Sigmoid colon (tissue), 6 donors: ENCODE measurements at regions not wholly inside any gene's neighbourhood (a gene's known extent, or its start where the extent isn't known, plus 50 kb on each side); places are given as distances from the start of the nearest gene placed in this dataset.
"Not testable (repeated sequence)": the region's sequence is repeated elsewhere in the genome, so short reads cannot be mapped to it uniquely, and the experiment has no call there.

ENCODE experiments used
- DNase-seq: peaks from one replicate; pipeline ENCODE4 v3.0.0-alpha.2; 2019
- H3K27ac ChIP-seq, 4 donors: fragments of 200-600 bp; sonication (generic); one replicate each; pipeline ENCODE4 v1.5.1; 2016 to 2019; ENCODE audit warnings: mild to moderate bottlenecking in 1 of 4
- H3K27me3 ChIP-seq, 3 donors: fragments of 200-600 bp; sonication (generic); one replicate each; pipeline ENCODE4 v1.5.1; 2019; ENCODE audit warnings: mild to moderate bottlenecking in 1 of 3
- H3K36me3 ChIP-seq, 4 donors: fragments of 200-600 bp; sonication (generic); one replicate each; pipeline ENCODE4 v1.5.1; 2016 to 2019
- H3K4me1 ChIP-seq, 4 donors: fragments of 200-600 bp; sonication (generic); one replicate each; pipeline ENCODE4 v1.5.1; 2017 to 2019
- H3K4me3 ChIP-seq, 4 donors: fragments of 200-600 bp; sonication (generic); one replicate each; pipeline ENCODE4 v1.5.1; 2017 to 2019; ENCODE audit warnings: mild to moderate bottlenecking in 2 of 4, moderate library complexity in 1 of 4
- H3K9me3 ChIP-seq, 4 donors: fragments of 200-600 bp in 3 of 4; sonication (generic) in 3 of 4; one replicate each; pipeline versions ENCODE4 v1.5.1 to v1.6.1; 2013 to 2019
- EP300 ChIP-seq, 4 donors: sonication (generic); formaldehyde crosslinking; IDR thresholded peaks; one replicate each; pipeline ENCODE4 v1.6.1; 2017; ENCODE audit warnings: antibody characterized with exemption in 4 of 4
- POLR2A ChIP-seq, 2 donors: fragments of 450-650 bp; IDR thresholded peaks; one replicate each; pipeline ENCODE4 v1.6.1; 2016; ENCODE audit warnings: antibody characterized with exemption in 2 of 2, mild to moderate bottlenecking in 2 of 2, moderate library complexity in 2 of 2
- POLR2AphosphoS5 ChIP-seq, 4 donors: sonication (generic); formaldehyde crosslinking; IDR thresholded peaks; one replicate each; pipeline ENCODE4 v1.6.1; 2017; ENCODE audit warnings: antibody characterized with exemption in 4 of 4
- WGBS, 2 donors: extraction: QIAGEN DNeasy Blood & Tissue Kit; methylation state at CpG; one replicate each; pipeline ENCODE4 v1.1.7; 2013; 5-methylcytosine and 5-hydroxymethylcytosine counted together
- intact Hi-C: fragments of 100-400 bp; cut with DNase I; formaldehyde crosslinking; loops from one replicate; pipeline ENCODE4 v1.15.1; 2023
- TF ChIP-seq, protein P1 (sequence below), 4 experiments: fragments of 450-650 bp in 3 of 4; fragments of 200-600 bp in 1 of 4; IDR thresholded peaks; one replicate each; pipeline ENCODE4 v1.5.1; 2016 to 2019; ENCODE audit warnings: antibody characterized with exemption in 4 of 4, mild to moderate bottlenecking in 3 of 4, moderate library complexity in 2 of 4
- donor health status: healthy with polysubstance abuse.
- donor health status: healthy.

DNA sequence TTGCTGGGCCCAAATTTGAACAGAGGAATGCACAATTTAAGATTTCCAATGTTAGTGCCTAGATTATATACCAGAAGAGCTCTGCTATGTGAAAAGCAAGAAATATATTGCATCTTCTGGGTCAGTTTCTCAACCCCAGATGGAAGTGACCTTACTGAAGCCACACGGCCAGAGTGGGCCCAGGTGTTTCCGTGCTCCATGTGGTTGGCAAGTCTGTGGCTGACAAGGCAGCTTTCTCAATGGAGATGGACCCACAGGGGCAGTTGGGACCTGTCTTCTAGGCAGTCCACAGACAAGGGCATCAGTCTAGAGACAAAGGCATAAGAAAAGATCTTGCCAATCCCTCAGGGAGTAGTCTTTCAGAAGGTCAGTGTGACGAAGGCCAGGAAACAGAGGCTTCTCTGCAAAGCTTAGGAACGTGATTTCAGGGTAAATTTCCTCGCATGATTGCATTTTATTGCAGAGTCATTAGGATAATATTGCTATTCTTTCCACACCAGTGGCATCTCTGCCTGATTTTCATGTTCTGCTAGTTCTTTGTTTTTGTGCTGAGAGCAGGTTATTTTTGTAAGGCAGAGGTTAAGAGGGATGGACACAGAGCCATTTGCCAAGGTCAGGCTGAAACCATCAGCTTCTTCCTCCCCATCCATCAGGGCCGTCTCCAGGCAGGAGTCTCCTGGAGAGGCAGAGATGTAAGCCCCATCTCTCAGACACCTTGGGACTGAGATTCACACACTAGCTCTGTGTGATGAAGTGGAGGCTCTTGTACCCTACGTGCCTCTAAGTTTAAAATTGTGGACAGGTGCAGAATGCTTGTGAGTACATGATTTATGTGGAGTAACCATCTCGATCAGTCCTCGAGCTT, 202.1 kb downstream of the ANKRD30B start:
- Histone ChIP-seq H3K4me3 (no peak overlapping the region), H3K27ac (no peak overlapping the region), H3K27me3 (no peaks in the 10 kb centered on the region), H3K36me3 (no peaks in the 10 kb centered on the region), H3K4me1 (no peaks in the 10 kb centered on the region), H3K9me3 (no peaks in the 10 kb centered on the region)
- TF ChIP-seq POLR2AphosphoS5 (IDR thresholded peaks at IDR 0.05) (no peak), EP300 (IDR thresholded peaks at IDR 0.05) (no peak), POLR2A (IDR thresholded peaks at IDR 0.05) (no peak)
- TF ChIP-seq, protein P1, sequence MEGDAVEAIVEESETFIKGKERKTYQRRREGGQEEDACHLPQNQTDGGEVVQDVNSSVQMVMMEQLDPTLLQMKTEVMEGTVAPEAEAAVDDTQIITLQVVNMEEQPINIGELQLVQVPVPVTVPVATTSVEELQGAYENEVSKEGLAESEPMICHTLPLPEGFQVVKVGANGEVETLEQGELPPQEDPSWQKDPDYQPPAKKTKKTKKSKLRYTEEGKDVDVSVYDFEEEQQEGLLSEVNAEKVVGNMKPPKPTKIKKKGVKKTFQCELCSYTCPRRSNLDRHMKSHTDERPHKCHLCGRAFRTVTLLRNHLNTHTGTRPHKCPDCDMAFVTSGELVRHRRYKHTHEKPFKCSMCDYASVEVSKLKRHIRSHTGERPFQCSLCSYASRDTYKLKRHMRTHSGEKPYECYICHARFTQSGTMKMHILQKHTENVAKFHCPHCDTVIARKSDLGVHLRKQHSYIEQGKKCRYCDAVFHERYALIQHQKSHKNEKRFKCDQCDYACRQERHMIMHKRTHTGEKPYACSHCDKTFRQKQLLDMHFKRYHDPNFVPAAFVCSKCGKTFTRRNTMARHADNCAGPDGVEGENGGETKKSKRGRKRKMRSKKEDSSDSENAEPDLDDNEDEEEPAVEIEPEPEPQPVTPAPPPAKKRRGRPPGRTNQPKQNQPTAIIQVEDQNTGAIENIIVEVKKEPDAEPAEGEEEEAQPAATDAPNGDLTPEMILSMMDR (IDR thresholded peaks at IDR 0.05): no peak
- intact Hi-C loops: no loop called here
- no peak for DNase-seq
- 67 to 71% methylated on average over 9 of the region's 9 CpGs for WGBS, 2 donors

DNA sequence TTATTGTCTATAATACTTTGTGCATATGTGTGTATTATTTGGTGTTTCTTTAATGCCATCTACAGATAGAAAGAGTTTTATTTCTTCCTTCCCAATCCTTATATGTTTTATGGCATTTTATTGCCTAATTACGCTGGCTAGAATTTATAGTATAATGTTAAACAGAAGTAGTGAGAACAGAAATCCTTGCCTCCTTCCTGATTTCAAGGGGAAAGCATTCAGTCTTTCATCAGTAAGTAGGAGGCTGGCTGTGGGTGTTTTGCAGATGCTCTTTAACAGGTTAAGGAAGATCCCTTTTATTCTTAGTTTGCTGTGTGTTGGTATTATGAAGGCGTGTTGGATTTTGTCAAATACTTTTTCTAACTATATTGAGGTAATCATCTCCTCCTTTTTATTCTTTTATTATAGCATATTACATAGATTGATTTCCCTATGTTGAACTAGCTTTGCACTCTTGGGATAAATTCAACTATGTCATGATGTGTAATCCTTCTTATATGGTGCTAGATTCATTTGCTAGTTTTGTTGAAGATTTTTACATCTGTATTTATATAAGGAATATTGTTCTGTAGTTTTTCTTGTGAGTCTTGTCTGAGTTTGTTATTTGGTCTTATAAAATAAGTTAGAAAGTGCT, 204.6 kb downstream of the ANKRD30B start:
- intact Hi-C loops: not testable (repeated sequence)
- WGBS, 2 donors: 13 to 68% methylated on average over 2 of the region's 2 CpGs

DNA sequence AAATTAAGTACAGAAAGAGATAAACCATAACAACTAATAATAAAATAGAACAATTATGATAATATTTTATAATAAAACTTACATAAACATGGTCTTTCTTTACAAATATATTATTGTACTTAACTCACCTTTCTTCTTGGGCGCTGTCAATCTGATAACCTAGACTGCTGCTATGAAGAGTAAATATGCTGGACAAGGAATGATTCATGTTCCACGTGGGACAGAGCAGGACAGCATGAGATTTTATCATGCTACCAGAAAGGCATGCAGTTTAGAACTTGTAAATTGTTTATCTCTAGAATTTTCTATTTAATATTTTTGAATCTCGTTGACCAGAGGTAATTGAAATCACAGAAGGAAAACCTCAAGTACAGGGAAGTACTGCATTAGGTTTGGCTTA, 210.7 kb downstream of the ANKRD30B start:
- Histone ChIP-seq H3K9me3 (peaks cover 0 to 6% (median 0%) of the 10 kb centered on the region in 4 donors), H3K36me3 (no peaks in the 10 kb centered on the region), H3K27ac (no peak overlapping the region), H3K27me3 (no peaks in the 10 kb centered on the region), H3K4me3 (no peak overlapping the region), H3K4me1 (no peaks in the 10 kb centered on the region)
- intact Hi-C loops: no loop called here
- TF ChIP-seq POLR2AphosphoS5 (IDR thresholded peaks at IDR 0.05) (no peak), POLR2A (IDR thresholded peaks at IDR 0.05) (no peak), EP300 (IDR thresholded peaks at IDR 0.05) (no peak)
- TF ChIP-seq, protein P1 (IDR thresholded peaks at IDR 0.05): no peak
- 60 to 64% methylated on average over 3 of the region's 3 CpGs for WGBS, 2 donors
- no peak for DNase-seq

More for the DNA sequence above, 204.6 kb downstream of the ANKRD30B start:
- not testable (repeated sequence) for H3K27ac ChIP-seq, DNase-seq, H3K4me1 ChIP-seq, H3K27me3 ChIP-seq, H3K36me3 ChIP-seq, H3K4me3 ChIP-seq, H3K9me3 ChIP-seq

DNA sequence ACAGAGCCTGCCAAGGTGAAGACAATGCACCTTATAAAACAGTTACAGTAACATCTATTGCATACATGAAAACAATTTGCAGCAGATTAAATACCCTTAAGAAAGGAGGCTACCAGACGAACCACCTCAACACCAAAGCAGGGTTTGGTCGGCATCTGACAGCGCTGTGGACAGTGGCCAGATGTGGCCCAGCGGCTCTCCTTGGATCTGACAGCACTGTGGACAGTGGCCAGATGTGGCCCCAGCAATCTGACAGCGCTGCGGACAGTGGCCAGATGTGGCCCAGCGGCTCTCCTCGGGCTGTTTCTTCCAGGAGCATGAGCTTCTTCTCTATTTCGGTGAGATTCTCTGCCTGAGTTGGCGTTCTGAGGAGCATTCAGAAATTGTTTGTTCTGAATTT, 211.6 kb downstream of the ANKRD30B start:
- no peak overlapping the region for H3K27ac ChIP-seq
- peaks cover 0 to 6% (median 0%) of the 10 kb centered on the region in 4 donors for H3K9me3 ChIP-seq
- no peak overlapping the region for H3K4me3 ChIP-seq
- TF ChIP-seq POLR2AphosphoS5 (IDR thresholded peaks at IDR 0.05): no peak
- TF ChIP-seq EP300 (IDR thresholded peaks at IDR 0.05): no peak
- TF ChIP-seq POLR2A (IDR thresholded peaks at IDR 0.05): no peak
- TF ChIP-seq, protein P1 (IDR thresholded peaks at IDR 0.05): no peak
- DNase-seq: no peak
- WGBS, 2 donors: 90 to 93% methylated on average over 10 of the region's 10 CpGs
- no peaks in the 10 kb centered on the region for H3K4me1 ChIP-seq
- intact Hi-C loops: no loop called here
- H3K36me3 ChIP-seq: no peaks in the 10 kb centered on the region
- no peaks in the 10 kb centered on the region for H3K27me3 ChIP-seq

DNA sequence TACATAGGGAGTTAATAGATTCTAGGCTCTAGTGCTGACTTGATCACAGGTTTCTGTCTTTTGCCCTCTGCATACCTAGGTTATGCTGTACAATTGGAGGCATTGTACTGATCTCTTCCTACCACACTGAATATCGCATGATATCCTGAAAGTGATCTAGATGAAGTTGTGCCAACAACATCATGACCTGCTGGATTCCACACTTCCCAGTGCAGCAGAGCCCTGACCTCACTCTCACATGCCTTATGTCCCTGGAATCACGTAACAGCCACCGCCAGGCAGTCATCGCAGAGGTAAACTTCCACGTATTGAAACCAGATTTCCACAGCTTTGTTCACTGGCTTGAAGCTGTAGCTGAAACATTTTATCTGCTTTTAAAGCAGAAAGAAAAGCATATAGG, 214.0 kb downstream of the ANKRD30B start:
- TF ChIP-seq POLR2AphosphoS5 (IDR thresholded peaks at IDR 0.05): no peak
- TF ChIP-seq, protein P1 (IDR thresholded peaks at IDR 0.05): no peak
- no peak for TF ChIP-seq POLR2A (IDR thresholded peaks at IDR 0.05)
- TF ChIP-seq EP300 (IDR thresholded peaks at IDR 0.05): no peak
- DNase-seq: no peak
- Histone ChIP-seq H3K4me1 (no peaks in the 10 kb centered on the region), H3K27ac (no peak overlapping the region), H3K9me3 (peaks cover 0 to 6% (median 0%) of the 10 kb centered on the region in 4 donors), H3K36me3 (no peaks in the 10 kb centered on the region), H3K4me3 (no peak overlapping the region), H3K27me3 (no peaks in the 10 kb centered on the region)
- intact Hi-C loops: no loop called here
- WGBS, 2 donors: 84% methylated on average over 5 of the region's 5 CpGs
